Effector memory CD4-positive, alpha-beta T cell (primary cell): ENCODE measurements at regions not wholly inside any gene's neighbourhood (a gene's known extent, or its start where the extent isn't known, plus 50 kb on each side); places are given as distances from the start of the nearest gene placed in this dataset.
"Not testable (repeated sequence)": the region's sequence is repeated elsewhere in the genome, so short reads cannot be mapped to it uniquely, and the experiment has no call there.

ENCODE experiments used
- DNase-seq, 3 donors: peaks; one replicate each; pipeline ENCODE4 v3.0.0-alpha.2; 2020
- H3K27ac ChIP-seq: 2 replicates; pipeline ENCODE4 v1.7.0; 2013; ENCODE audit warnings: mild to moderate bottlenecking, low read length, moderate library complexity; ENCODE audit not compliant: insufficient read depth, poor library complexity, severe bottlenecking
- H3K27me3 ChIP-seq: replicated peaks from 2 replicates; pipeline ENCODE4 v1.7.0; 2013; ENCODE audit warnings: mild to moderate bottlenecking, low read length; ENCODE audit not compliant: insufficient read depth, control insufficient read depth, poor library complexity, severe bottlenecking
- H3K36me3 ChIP-seq: 2 replicates; pipeline ENCODE4 v1.7.0; 2013; ENCODE audit warnings: mild to moderate bottlenecking, low read length, moderate library complexity; ENCODE audit not compliant: control insufficient read depth, insufficient read depth
- H3K4me1 ChIP-seq: 2 replicates; pipeline ENCODE4 v1.7.0; 2013; ENCODE audit warnings: low read length, mild to moderate bottlenecking; ENCODE audit not compliant: control insufficient read depth, insufficient read depth, poor library complexity, severe bottlenecking
- H3K4me3 ChIP-seq: 2 replicates; pipeline ENCODE4 v1.7.0; 2013; ENCODE audit warnings: low read length, low read depth, mild to moderate bottlenecking; ENCODE audit not compliant: insufficient read depth, poor library complexity, severe bottlenecking
- H3K9me3 ChIP-seq: 2 replicates; pipeline ENCODE4 v1.7.0; 2013; ENCODE audit warnings: mild to moderate bottlenecking, low read length, moderate library complexity; ENCODE audit not compliant: control insufficient read depth

GRCh38 chr13:83153848-83154247 is 728.4 kb downstream of the SLITRK1 start:
- Histone ChIP-seq H3K4me1 (no peaks in the 10 kb centered on the region), H3K27me3 (no peaks in the 10 kb centered on the region), H3K9me3 (no peaks in the 10 kb centered on the region), H3K36me3 (no peaks in the 10 kb centered on the region), H3K4me3 (no peak overlapping the region), H3K27ac (no peak overlapping the region)
- no peak for DNase-seq

GRCh38 chr13:83151308-83151660 is 731.0 kb downstream of the SLITRK1 start:
- DNase-seq = no peak
- Histone ChIP-seq H3K27me3 (no peaks in the 10 kb centered on the region), H3K9me3 (no peaks in the 10 kb centered on the region), H3K36me3 (no peaks in the 10 kb centered on the region), H3K27ac (no peak overlapping the region), H3K4me3 (no peak overlapping the region), H3K4me1 (no peaks in the 10 kb centered on the region)

GRCh38 chr13:83150616-83151307 is 731.5 kb downstream of the SLITRK1 start:
- no peaks in the 10 kb centered on the region for H3K9me3 ChIP-seq
- no peaks in the 10 kb centered on the region for H3K36me3 ChIP-seq
- no peak for DNase-seq
- H3K4me1 ChIP-seq = no peaks in the 10 kb centered on the region
- no peak overlapping the region for H3K4me3 ChIP-seq
- no peaks in the 10 kb centered on the region for H3K27me3 ChIP-seq
- no peak overlapping the region for H3K27ac ChIP-seq

- Histone ChIP-seq H3K27me3 (no peaks in the 10 kb centered on the region), H3K4me1 (no peaks in the 10 kb centered on the region), H3K4me3 (no peak overlapping the region), H3K36me3 (no peaks in the 10 kb centered on the region), H3K9me3 (no peaks in the 10 kb centered on the region), H3K27ac (no peak overlapping the region)
- no peak for DNase-seq
These were observed 745.6 kb downstream of the SLITRK1 start for GRCh38 chr13:83136660-83137059.

GRCh38 chr13:83125791-83126190 is 756.5 kb downstream of the SLITRK1 start:
- H3K9me3 ChIP-seq = no peaks in the 10 kb centered on the region
- H3K27ac ChIP-seq = no peak overlapping the region
- H3K27me3 ChIP-seq = no peaks in the 10 kb centered on the region
- no peaks in the 10 kb centered on the region for H3K4me1 ChIP-seq
- no peaks in the 10 kb centered on the region for H3K36me3 ChIP-seq
- H3K4me3 ChIP-seq = no peak overlapping the region
- DNase-seq = no peak

GRCh38 chr13:83121896-83122295 is 760.4 kb downstream of the SLITRK1 start:
- Histone ChIP-seq H3K9me3 (no peaks in the 10 kb centered on the region), H3K36me3 (no peaks in the 10 kb centered on the region), H3K27ac (no peak overlapping the region), H3K4me3 (no peak overlapping the region), H3K4me1 (no peaks in the 10 kb centered on the region), H3K27me3 (no peaks in the 10 kb centered on the region)
- no peak for DNase-seq

- no peaks in the 10 kb centered on the region for H3K36me3 ChIP-seq
- no peaks in the 10 kb centered on the region for H3K9me3 ChIP-seq
- no peaks in the 10 kb centered on the region for H3K4me1 ChIP-seq
- H3K27me3 ChIP-seq = no peaks in the 10 kb centered on the region
- H3K27ac ChIP-seq = no peak overlapping the region
- H3K4me3 ChIP-seq = no peak overlapping the region
- no peak for DNase-seq
These were observed 765.2 kb downstream of the SLITRK1 start for GRCh38 chr13:83117046-83117445.

- H3K36me3 ChIP-seq, H3K27me3 ChIP-seq, DNase-seq, H3K9me3 ChIP-seq, H3K27ac ChIP-seq, H3K4me3 ChIP-seq, H3K4me1 ChIP-seq: not testable (repeated sequence)
These were observed 780.6 kb downstream of the SLITRK1 start for GRCh38 chr13:83101574-83102247.

GRCh38 chr13:83100237-83100636 is 782.0 kb downstream of the SLITRK1 start:
- no peaks in the 10 kb centered on the region for H3K4me1 ChIP-seq
- no peaks in the 10 kb centered on the region for H3K36me3 ChIP-seq
- no peak overlapping the region for H3K27ac ChIP-seq
- H3K9me3 ChIP-seq = no peaks in the 10 kb centered on the region
- DNase-seq = no peak
- no peak overlapping the region for H3K4me3 ChIP-seq
- H3K27me3 ChIP-seq = no peaks in the 10 kb centered on the region

GRCh38 chr13:83088858-83089257 is 793.4 kb downstream of the SLITRK1 start:
- H3K4me1 ChIP-seq = no peaks in the 10 kb centered on the region
- no peaks in the 10 kb centered on the region for H3K27me3 ChIP-seq
- H3K9me3 ChIP-seq = peaks cover 5% of the 10 kb centered on the region
- no peaks in the 10 kb centered on the region for H3K36me3 ChIP-seq
- no peak overlapping the region for H3K27ac ChIP-seq
- DNase-seq = no peak
- H3K4me3 ChIP-seq = no peak overlapping the region
